NB4 (cell line): ENCODE measurements at regions not wholly inside any gene's neighbourhood (a gene's known extent, or its start where the extent isn't known, plus 50 kb on each side); places are given as distances from the start of the nearest gene placed in this dataset.

Source experiments
- POLR2A ChIP-seq: IDR thresholded peaks from 2 replicates; pipeline ENCODE4 v1.6.1; 2011; ENCODE audit warnings: mild to moderate bottlenecking; ENCODE audit not compliant: insufficient read length; ENCODE audit errors: extremely low read depth
- TF ChIP-seq, protein P1 (sequence below): IDR thresholded peaks from one replicate; pipeline ENCODE4 v1.5.1; 2012; ENCODE audit warnings: low read depth, low read length

DNA sequence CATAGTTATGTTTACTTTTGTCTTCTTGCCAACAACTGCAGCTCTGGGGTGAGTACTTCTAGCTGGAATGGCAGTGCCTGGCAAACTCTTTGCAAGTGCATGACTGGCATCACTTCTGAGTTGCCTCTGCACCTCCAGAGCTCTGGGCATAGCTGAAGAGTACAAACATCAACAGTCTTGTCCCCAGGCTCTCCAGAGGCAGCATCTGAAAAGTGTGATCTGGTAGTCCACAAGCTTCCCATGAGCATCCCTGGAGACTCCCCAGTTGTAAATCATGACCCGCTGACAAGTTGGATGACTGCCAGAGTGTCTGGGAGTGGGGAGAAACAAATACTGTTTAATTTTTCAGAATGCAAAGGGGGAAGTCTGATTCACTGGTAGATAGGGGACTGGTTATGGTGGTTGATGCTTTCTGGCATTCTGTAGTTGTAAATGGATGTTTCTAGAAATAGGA lies 138.9 kb upstream of the CDK13 start:
- TF ChIP-seq, protein P1, sequence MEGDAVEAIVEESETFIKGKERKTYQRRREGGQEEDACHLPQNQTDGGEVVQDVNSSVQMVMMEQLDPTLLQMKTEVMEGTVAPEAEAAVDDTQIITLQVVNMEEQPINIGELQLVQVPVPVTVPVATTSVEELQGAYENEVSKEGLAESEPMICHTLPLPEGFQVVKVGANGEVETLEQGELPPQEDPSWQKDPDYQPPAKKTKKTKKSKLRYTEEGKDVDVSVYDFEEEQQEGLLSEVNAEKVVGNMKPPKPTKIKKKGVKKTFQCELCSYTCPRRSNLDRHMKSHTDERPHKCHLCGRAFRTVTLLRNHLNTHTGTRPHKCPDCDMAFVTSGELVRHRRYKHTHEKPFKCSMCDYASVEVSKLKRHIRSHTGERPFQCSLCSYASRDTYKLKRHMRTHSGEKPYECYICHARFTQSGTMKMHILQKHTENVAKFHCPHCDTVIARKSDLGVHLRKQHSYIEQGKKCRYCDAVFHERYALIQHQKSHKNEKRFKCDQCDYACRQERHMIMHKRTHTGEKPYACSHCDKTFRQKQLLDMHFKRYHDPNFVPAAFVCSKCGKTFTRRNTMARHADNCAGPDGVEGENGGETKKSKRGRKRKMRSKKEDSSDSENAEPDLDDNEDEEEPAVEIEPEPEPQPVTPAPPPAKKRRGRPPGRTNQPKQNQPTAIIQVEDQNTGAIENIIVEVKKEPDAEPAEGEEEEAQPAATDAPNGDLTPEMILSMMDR: no peak
- no peak for TF ChIP-seq POLR2A
